BE2C (cell line): ENCODE measurements at regions not wholly inside any gene's neighbourhood (a gene's known extent, or its start where the extent isn't known, plus 50 kb on each side); places are given as distances from the start of the nearest gene placed in this dataset.

Experiments used
- DNase-seq: peaks from one replicate; pipeline ENCODE4 v3.0.0-alpha.2; 2020
- H3K27me3 ChIP-seq: fragments of 250-450 bp; sonication (Bioruptor Pico); 2 replicates; pipeline ENCODE4 v1.5.1; 2020; ENCODE audit warnings: mild to moderate bottlenecking
- H3K36me3 ChIP-seq: fragments of 250-450 bp; sonication (Bioruptor Pico); 2 replicates; pipeline ENCODE4 v1.5.1; 2020; ENCODE audit warnings: mild to moderate bottlenecking
- H3K4me1 ChIP-seq: fragments of 250-450 bp; sonication (Bioruptor Pico); 2 replicates; pipeline ENCODE4 v1.5.1; 2020
- H3K4me3 ChIP-seq: 2 replicates; pipeline ENCODE4 v1.5.1; 2011; ENCODE audit warnings: low read depth, low read length
- H3K9me3 ChIP-seq: fragments of 250-450 bp; sonication (Bioruptor Pico); 2 replicates; pipeline ENCODE4 v1.5.1; 2020
- TF ChIP-seq, protein P1 (sequence below): IDR thresholded peaks from 2 replicates; pipeline ENCODE4 v1.5.1; 2012; ENCODE audit warnings: mild to moderate bottlenecking, low read depth, low read length

DNA sequence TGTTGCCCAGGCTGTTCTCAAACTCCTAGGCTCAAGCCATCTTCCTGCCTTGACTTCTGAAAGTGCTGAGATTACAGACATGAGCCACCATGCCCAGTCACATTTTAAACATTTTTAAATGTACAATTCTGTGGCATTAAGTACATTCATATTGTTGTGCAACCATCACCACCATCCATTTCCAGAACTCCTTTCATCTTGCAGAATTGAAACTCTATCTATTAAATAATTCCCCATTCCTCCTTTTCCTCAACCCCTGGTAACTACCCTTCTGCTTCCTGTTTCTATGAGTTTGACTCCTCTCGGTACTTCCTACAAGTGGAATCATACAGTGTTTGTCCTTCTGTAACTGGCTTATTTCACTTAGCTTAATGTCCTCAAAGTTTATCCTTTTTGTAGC lies 103.8 kb upstream of the NAA20 start:
- Histone ChIP-seq H3K27me3 (peaks cover 25% of the 10 kb centered on the region), H3K4me3 (no peak overlapping the region), H3K9me3 (no peaks in the 10 kb centered on the region), H3K36me3 (no peaks in the 10 kb centered on the region), H3K4me1 (no peaks in the 10 kb centered on the region)
- TF ChIP-seq, protein P1, sequence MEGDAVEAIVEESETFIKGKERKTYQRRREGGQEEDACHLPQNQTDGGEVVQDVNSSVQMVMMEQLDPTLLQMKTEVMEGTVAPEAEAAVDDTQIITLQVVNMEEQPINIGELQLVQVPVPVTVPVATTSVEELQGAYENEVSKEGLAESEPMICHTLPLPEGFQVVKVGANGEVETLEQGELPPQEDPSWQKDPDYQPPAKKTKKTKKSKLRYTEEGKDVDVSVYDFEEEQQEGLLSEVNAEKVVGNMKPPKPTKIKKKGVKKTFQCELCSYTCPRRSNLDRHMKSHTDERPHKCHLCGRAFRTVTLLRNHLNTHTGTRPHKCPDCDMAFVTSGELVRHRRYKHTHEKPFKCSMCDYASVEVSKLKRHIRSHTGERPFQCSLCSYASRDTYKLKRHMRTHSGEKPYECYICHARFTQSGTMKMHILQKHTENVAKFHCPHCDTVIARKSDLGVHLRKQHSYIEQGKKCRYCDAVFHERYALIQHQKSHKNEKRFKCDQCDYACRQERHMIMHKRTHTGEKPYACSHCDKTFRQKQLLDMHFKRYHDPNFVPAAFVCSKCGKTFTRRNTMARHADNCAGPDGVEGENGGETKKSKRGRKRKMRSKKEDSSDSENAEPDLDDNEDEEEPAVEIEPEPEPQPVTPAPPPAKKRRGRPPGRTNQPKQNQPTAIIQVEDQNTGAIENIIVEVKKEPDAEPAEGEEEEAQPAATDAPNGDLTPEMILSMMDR, result no peak
- DNase-seq, result no peak

GRCh38 chr20:19913927-19914614 lies 103.1 kb upstream of the NAA20 start:
- H3K27me3 ChIP-seq, result peaks cover 25% of the 10 kb centered on the region
- no peak overlapping the region for H3K4me3 ChIP-seq
- no peak for DNase-seq
- no peaks in the 10 kb centered on the region for H3K4me1 ChIP-seq
- no peaks in the 10 kb centered on the region for H3K9me3 ChIP-seq
- TF ChIP-seq, protein P1, result no peak
- H3K36me3 ChIP-seq, result no peaks in the 10 kb centered on the region

- no peak overlapping the region for H3K4me3 ChIP-seq
- no peak for DNase-seq
- H3K4me1 ChIP-seq, result no peaks in the 10 kb centered on the region
Observed at GRCh38 chr20:19915111-19915798, 101.9 kb upstream of the NAA20 start.

GRCh38 chr20:19916531-19917485 lies 100.4 kb upstream of the NAA20 start:
- no peaks in the 10 kb centered on the region for H3K36me3 ChIP-seq
- TF ChIP-seq, protein P1, result no peak
- DNase-seq, result no peak
- no peaks in the 10 kb centered on the region for H3K9me3 ChIP-seq
- no peaks in the 10 kb centered on the region for H3K4me1 ChIP-seq
- peaks cover 25% of the 10 kb centered on the region for H3K27me3 ChIP-seq
- no peak overlapping the region for H3K4me3 ChIP-seq

More at GRCh38 chr20:19915111-19915798, 101.9 kb upstream of the NAA20 start:
- H3K9me3 ChIP-seq, result no peaks in the 10 kb centered on the region
- no peaks in the 10 kb centered on the region for H3K36me3 ChIP-seq
- TF ChIP-seq, protein P1, result no peak
- H3K27me3 ChIP-seq, result peaks cover 25% of the 10 kb centered on the region

DNA sequence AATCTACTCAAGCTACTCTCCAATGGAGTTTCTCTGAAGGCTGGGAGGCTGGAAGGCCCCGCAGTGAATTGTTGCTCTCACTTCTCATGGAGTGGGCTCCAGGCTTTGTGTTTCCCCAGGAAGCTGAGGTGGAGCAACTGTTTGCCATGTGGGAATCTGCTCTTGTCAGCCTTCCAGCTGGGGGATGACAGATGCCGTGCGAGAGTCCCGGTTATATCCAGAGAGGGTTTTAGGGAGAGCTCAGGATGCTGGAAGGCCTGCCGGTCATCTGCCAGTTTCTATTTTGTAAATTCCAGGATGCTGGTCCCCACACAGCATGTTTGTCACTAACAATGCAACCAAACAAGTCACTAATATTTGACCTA lies 98.2 kb upstream of the NAA20 start:
- Histone ChIP-seq H3K9me3 (no peaks in the 10 kb centered on the region), H3K27me3 (peaks cover 25% of the 10 kb centered on the region), H3K36me3 (no peaks in the 10 kb centered on the region), H3K4me3 (no peak overlapping the region), H3K4me1 (no peaks in the 10 kb centered on the region)
- TF ChIP-seq, protein P1, result no peak
- DNase-seq, result no peak
